ENCODE measurements at regions not wholly inside any gene's neighbourhood (a gene's known extent, or its start where the extent isn't known, plus 50 kb on each side); places are given as distances from the start of the nearest gene placed in this dataset.

DNA sequence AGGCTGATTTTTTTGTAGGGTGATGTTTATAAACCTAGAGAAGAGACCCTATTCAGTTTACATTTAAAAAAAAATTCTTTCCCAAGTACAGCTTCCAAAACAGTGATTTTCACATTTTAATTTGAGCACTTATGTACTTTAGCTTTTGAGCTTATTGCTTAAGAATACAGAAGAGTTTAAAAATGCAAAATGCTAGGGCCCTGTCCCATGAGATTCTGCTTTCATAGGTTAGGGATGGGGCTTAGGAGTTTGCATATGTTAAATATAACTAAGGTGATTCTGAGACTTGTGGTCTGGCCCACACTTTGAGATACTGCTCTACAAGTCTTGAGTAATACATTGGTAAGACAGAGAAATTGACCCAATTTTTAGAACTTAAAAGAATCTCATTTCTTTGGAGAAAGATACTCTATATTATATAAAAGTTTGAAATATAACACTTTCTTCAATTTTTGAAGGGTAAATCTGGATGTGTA is 137.3 kb upstream of the CWC22 start:
- TF ChIP-seq JUND (IDR thresholded peaks at IDR 0.05) (no peak), ELF1 (IDR thresholded peaks at IDR 0.05; ENCODE audit: borderline replicate concordance, low read depth) (no peak), SIN3A (IDR thresholded peaks at IDR 0.05; ENCODE audit: low read depth) (no peak), RAD21 (IDR thresholded peaks at IDR 0.05; ENCODE audit: low read depth) (no peak), EZH2phosphoT487 (IDR thresholded peaks at IDR 0.05; ENCODE audit: borderline replicate concordance) (no peak), ZNF274 (IDR thresholded peaks at IDR 0.05; ENCODE audit: low read depth, low read length) (no peak), EZH2 (IDR thresholded peaks at IDR 0.05) (no peak), POLR2A (IDR thresholded peaks at IDR 0.05; ENCODE audit: borderline replicate concordance, extremely low read depth, insufficient read depth, insufficient read length) (no peak), SP1 (IDR thresholded peaks at IDR 0.05; ENCODE audit: low read depth) (no peak), FOSL1 (IDR thresholded peaks at IDR 0.05; ENCODE audit: low read depth) (no peak), ZFX (IDR thresholded peaks at IDR 0.05) (no peak), YY1 (IDR thresholded peaks at IDR 0.05; ENCODE audit: extremely low read depth, insufficient replicate concordance, low read depth, low read length) (no peak), POLR2AphosphoS5 (IDR thresholded peaks at IDR 0.05; ENCODE audit: low read depth, low read length) (no peak), TCF7L2 (IDR thresholded peaks at IDR 0.05; ENCODE audit: borderline replicate concordance, extremely low read depth, insufficient read depth, insufficient read length) (no peak), EGR1 (IDR thresholded peaks at IDR 0.05; ENCODE audit: low read depth) (no peak)
- TF ChIP-seq, protein P1, sequence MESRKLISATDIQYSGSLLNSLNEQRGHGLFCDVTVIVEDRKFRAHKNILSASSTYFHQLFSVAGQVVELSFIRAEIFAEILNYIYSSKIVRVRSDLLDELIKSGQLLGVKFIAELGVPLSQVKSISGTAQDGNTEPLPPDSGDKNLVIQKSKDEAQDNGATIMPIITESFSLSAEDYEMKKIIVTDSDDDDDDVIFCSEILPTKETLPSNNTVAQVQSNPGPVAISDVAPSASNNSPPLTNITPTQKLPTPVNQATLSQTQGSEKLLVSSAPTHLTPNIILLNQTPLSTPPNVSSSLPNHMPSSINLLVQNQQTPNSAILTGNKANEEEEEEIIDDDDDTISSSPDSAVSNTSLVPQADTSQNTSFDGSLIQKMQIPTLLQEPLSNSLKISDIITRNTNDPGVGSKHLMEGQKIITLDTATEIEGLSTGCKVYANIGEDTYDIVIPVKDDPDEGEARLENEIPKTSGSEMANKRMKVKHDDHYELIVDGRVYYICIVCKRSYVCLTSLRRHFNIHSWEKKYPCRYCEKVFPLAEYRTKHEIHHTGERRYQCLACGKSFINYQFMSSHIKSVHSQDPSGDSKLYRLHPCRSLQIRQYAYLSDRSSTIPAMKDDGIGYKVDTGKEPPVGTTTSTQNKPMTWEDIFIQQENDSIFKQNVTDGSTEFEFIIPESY (IDR thresholded peaks at IDR 0.05; ENCODE audit: extremely low read depth, insufficient replicate concordance, low read length) = no peak
- TF ChIP-seq, protein P2, sequence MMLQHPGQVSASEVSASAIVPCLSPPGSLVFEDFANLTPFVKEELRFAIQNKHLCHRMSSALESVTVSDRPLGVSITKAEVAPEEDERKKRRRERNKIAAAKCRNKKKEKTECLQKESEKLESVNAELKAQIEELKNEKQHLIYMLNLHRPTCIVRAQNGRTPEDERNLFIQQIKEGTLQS (IDR thresholded peaks at IDR 0.05) = no peak
- TF ChIP-seq, protein P3, sequence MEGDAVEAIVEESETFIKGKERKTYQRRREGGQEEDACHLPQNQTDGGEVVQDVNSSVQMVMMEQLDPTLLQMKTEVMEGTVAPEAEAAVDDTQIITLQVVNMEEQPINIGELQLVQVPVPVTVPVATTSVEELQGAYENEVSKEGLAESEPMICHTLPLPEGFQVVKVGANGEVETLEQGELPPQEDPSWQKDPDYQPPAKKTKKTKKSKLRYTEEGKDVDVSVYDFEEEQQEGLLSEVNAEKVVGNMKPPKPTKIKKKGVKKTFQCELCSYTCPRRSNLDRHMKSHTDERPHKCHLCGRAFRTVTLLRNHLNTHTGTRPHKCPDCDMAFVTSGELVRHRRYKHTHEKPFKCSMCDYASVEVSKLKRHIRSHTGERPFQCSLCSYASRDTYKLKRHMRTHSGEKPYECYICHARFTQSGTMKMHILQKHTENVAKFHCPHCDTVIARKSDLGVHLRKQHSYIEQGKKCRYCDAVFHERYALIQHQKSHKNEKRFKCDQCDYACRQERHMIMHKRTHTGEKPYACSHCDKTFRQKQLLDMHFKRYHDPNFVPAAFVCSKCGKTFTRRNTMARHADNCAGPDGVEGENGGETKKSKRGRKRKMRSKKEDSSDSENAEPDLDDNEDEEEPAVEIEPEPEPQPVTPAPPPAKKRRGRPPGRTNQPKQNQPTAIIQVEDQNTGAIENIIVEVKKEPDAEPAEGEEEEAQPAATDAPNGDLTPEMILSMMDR (IDR thresholded peaks at IDR 0.05 in 2 of 3, conservative IDR thresholded peaks at IDR 0.05 in 1 of 3; ENCODE audit: borderline replicate concordance in 1 of 3, insufficient read depth in 1 of 3, low read depth in 2 of 3, low read length in 2 of 3) = no peak
- intact Hi-C loops (cut with micrococcal nuclease) = no loop called here
- Histone ChIP-seq H3K79me2 (ENCODE audit: insufficient read depth, low read length) (no peaks in the 10 kb centered on the region), H3K27ac (ENCODE audit: low read depth, low read length) (no peak overlapping the region), H3K9ac (ENCODE audit: low read length) (no peak overlapping the region), H3K4me1 (ENCODE audit: control insufficient read depth in 1 of 2, insufficient read depth in 2 of 2, low read length in 2 of 2) (no peaks in the 10 kb centered on the region), H2AFZ (ENCODE audit: low read depth, low read length, poor library complexity, severe bottlenecking) (no peak overlapping the region), H3K4me2 (ENCODE audit: low read length) (no peak overlapping the region), H3K9me2 (ENCODE audit: insufficient read depth) (no peaks in the 10 kb centered on the region), H3K36me3 (ENCODE audit: control insufficient read depth in 1 of 2, insufficient read depth in 2 of 2, low read length in 2 of 2) (no peaks in the 10 kb centered on the region), H4K20me1 (ENCODE audit: insufficient read depth) (no peaks in the 10 kb centered on the region), H3K9me3 (ENCODE audit: control insufficient read depth in 1 of 2, insufficient read depth in 1 of 2, low read depth in 1 of 2, low read length in 2 of 2) (no peaks in the 10 kb centered on the region), H3K27me3 (ENCODE audit: insufficient read depth, low read length) (no peaks in the 10 kb centered on the region), H3K4me3 (replicated peaks in 1 of 2; ENCODE audit: low read depth in 1 of 2, low read length in 2 of 2) (no peak overlapping the region)
- POLR2A ChIA-PET = no interaction called here
- BruUV-seq (replicated peaks) = no TSS peak
- DNase-seq (ENCODE audit: low read depth, low spot score) = no peak
- CTCF ChIA-PET = no interaction called here
- RAD21 ChIA-PET (ENCODE audit: low non-redundant PET in 1 of 2, low total read pairs in 2 of 2, uncharacterized antibody in 2 of 2, unreplicated experiment in 2 of 2) = no interaction called here
- no peak for ATAC-seq
